ENCODE measurements at regions not wholly inside any gene's neighbourhood (a gene's known extent, or its start where the extent isn't known, plus 50 kb on each side); places are given as distances from the start of the nearest gene placed in this dataset.

DNA sequence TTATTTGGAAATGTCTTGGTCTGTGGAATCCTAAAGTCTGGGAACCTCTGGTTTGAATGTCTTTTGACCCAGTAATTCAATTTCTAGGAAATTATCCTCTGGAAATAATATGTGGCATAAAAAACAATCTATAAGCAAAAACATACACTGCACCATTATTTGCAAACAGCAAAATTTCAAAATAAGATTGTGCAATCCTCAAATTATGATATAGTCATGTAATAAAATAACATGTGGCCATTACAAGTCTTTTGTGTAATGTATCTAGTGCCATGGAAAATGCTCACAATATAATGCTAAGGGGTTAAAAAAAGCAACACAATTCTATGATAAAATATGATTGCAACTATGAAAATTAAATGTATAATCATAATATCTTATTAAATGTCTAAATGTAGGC is 312.9 kb upstream of the RUNX1 start:
- Histone ChIP-seq H3K27me3 (replicated peaks in 1 of 7) (no peaks in the 10 kb centered on the region), H3K4me3 (no peak overlapping the region), H3K4me1 (no peaks in the 10 kb centered on the region), H3K36me3 (no peaks in the 10 kb centered on the region), H3K27ac (no peak overlapping the region), H3K9me3 (no peaks in the 10 kb centered on the region)
- TF ChIP-seq, protein P1, sequence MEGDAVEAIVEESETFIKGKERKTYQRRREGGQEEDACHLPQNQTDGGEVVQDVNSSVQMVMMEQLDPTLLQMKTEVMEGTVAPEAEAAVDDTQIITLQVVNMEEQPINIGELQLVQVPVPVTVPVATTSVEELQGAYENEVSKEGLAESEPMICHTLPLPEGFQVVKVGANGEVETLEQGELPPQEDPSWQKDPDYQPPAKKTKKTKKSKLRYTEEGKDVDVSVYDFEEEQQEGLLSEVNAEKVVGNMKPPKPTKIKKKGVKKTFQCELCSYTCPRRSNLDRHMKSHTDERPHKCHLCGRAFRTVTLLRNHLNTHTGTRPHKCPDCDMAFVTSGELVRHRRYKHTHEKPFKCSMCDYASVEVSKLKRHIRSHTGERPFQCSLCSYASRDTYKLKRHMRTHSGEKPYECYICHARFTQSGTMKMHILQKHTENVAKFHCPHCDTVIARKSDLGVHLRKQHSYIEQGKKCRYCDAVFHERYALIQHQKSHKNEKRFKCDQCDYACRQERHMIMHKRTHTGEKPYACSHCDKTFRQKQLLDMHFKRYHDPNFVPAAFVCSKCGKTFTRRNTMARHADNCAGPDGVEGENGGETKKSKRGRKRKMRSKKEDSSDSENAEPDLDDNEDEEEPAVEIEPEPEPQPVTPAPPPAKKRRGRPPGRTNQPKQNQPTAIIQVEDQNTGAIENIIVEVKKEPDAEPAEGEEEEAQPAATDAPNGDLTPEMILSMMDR (IDR thresholded peaks at IDR 0.05 in 8 of 11, conservative IDR thresholded peaks at IDR 0.05 in 3 of 11), result no peak
- TF ChIP-seq POLR2A (IDR thresholded peaks at IDR 0.05) (no peak), POLR2AphosphoS5 (IDR thresholded peaks at IDR 0.05) (no peak)
- intact Hi-C loops (cut with DNase I; ENCODE audit: low total_unique reads), result no loop called here
- no peak for DNase-seq

- H3K27ac ChIP-seq, result no peak overlapping the region
- no peaks in the 10 kb centered on the region for H3K9me3 ChIP-seq
- no peaks in the 10 kb centered on the region for H3K4me1 ChIP-seq
- DNase-seq, result no peak
- no peak for TF ChIP-seq POLR2A (IDR thresholded peaks at IDR 0.05)
- no peak for TF ChIP-seq POLR2AphosphoS5 (IDR thresholded peaks at IDR 0.05)
- TF ChIP-seq, protein P1 (IDR thresholded peaks at IDR 0.05 in 8 of 11, conservative IDR thresholded peaks at IDR 0.05 in 3 of 11), result no peak
- H3K27me3 ChIP-seq (replicated peaks in 1 of 7), result no peaks in the 10 kb centered on the region
- WGBS, 5 donors, result 86 to 92% (median 88%) methylated on average over 6 of the region's 6 CpGs
- H3K4me3 ChIP-seq, result no peak overlapping the region
- intact Hi-C loops (cut with DNase I; ENCODE audit: low total_unique reads), result no loop called here
- H3K36me3 ChIP-seq, result no peaks in the 10 kb centered on the region
Measured at GRCh38 chr21:35360870-35361570, 311.9 kb upstream of the RUNX1 start.

GRCh38 chr21:35359076-35359475 is 310.0 kb upstream of the RUNX1 start:
- no peaks in the 10 kb centered on the region for H3K4me1 ChIP-seq
- no peak overlapping the region for H3K4me3 ChIP-seq
- no peak overlapping the region for H3K27ac ChIP-seq
- intact Hi-C loops (cut with DNase I; ENCODE audit: low total_unique reads), result no loop called here
- H3K9me3 ChIP-seq, result no peaks in the 10 kb centered on the region
- no peak for DNase-seq
- H3K27me3 ChIP-seq (replicated peaks in 1 of 7), result no peaks in the 10 kb centered on the region
- H3K36me3 ChIP-seq, result no peaks in the 10 kb centered on the region
- TF ChIP-seq POLR2A (IDR thresholded peaks at IDR 0.05) (no peak), POLR2AphosphoS5 (IDR thresholded peaks at IDR 0.05) (no peak)
- TF ChIP-seq, protein P1 (IDR thresholded peaks at IDR 0.05 in 8 of 11, conservative IDR thresholded peaks at IDR 0.05 in 3 of 11), result no peak
- WGBS, 5 donors, result 84 to 92% (median 90%) methylated on average over 2 of the region's 2 CpGs

GRCh38 chr21:35358008-35358407 is 308.9 kb upstream of the RUNX1 start:
- intact Hi-C loops (cut with DNase I; ENCODE audit: low total_unique reads), result no loop called here
- no peak for DNase-seq
- WGBS, 5 donors, result 56 to 71% (median 60%) methylated on average over 2 of the region's 2 CpGs
- Histone ChIP-seq H3K36me3 (no peaks in the 10 kb centered on the region), H3K9me3 (no peaks in the 10 kb centered on the region), H3K27me3 (replicated peaks in 1 of 7) (no peaks in the 10 kb centered on the region), H3K27ac (no peak overlapping the region), H3K4me3 (no peak overlapping the region), H3K4me1 (no peaks in the 10 kb centered on the region)
- TF ChIP-seq, protein P1 (IDR thresholded peaks at IDR 0.05 in 8 of 11, conservative IDR thresholded peaks at IDR 0.05 in 3 of 11), result no peak
- TF ChIP-seq POLR2AphosphoS5 (IDR thresholded peaks at IDR 0.05) (no peak), POLR2A (IDR thresholded peaks at IDR 0.05) (no peak)

Data from spleen (tissue), 11 donors.